ENCODE measurements at regions not wholly inside any gene's neighbourhood (a gene's known extent, or its start where the extent isn't known, plus 50 kb on each side); places are given as distances from the start of the nearest gene placed in this dataset.

DNA sequence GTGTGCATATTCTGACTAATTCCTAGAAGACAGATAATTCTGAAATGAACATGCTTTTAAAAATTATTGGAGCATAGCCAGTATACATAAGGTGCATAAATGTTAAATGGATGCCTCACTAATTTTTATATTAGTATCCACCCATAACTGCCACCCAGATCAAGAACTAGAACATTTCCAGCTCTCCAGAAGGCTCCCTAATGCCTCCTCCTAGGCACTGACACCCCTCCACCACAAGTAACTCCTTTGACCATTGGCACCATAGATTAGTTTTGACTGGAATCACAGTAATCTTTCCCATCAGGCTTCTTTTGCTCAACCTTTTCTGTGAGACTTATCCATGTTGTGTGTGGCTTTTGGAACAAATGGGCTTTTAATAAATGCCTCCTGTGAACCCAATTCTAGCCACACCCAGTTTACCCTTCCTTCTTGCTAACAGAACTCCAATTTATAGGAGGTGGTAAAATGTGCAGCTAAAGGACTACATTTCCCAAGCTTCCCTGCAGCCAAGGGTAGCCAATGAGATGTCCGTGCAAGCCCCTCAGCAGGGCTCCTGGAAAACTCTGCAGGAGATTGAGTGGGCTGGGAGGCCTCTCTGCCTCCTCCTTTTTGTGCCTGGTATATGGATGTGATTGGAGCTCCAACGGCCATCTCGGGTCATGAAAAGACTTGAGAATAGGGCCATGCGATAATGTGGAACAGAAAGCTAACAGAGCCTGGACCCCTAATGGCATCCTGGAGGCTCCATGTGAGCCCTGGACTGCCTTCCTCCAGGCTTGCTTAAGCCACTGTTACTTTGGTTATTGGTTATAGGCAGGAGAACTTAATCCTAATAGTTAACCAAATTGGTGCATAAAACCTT is 322.6 kb upstream of the TLE3 start:
- Mint-ChIP-seq H3K27ac (no peak overlapping the region), H3K36me3 (ENCODE audit: low read depth) (peaks cover 11% of the 10 kb centered on the region), H3K9me3 (peaks cover 10% of the 10 kb centered on the region), H3K4me3 (no peak overlapping the region), H3K4me1 (ENCODE audit: low read depth) (peaks cover 10% of the 10 kb centered on the region), H3K27me3 (ENCODE audit: low read depth) (peaks cover 54% of the 10 kb centered on the region)

GRCh38 chr15:70418943-70419342 is 321.2 kb upstream of the TLE3 start:
- H3K27ac Mint-ChIP-seq, result no peak overlapping the region
- peaks cover 2% of the 10 kb centered on the region for H3K36me3 Mint-ChIP-seq (ENCODE audit: low read depth)
- H3K27me3 Mint-ChIP-seq (ENCODE audit: low read depth), result peaks cover 54% of the 10 kb centered on the region
- H3K4me1 Mint-ChIP-seq (ENCODE audit: low read depth), result no peaks in the 10 kb centered on the region
- no peak overlapping the region for H3K4me3 Mint-ChIP-seq
- peaks cover 2% of the 10 kb centered on the region for H3K9me3 Mint-ChIP-seq

DNA sequence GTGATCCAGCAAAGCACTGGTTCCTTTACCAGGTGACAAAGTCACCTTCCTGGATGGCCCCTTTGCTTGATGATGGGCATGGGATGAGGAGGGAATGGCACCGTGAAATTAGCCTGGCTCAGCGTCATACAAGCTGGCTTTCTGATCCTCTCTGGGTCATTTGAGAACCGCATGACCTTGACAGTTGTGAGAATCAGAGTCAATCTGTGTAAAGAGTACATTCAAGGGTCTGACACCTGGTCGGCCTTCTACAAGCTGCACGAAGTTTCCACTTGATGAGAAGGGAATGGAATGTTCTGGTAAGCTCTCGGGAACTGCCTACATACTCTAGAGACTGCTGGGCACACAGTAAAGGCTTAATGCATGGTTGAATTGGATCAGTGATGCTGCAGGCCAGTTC is 319.8 kb upstream of the TLE3 start:
- Mint-ChIP-seq H3K9me3 (no peaks in the 10 kb centered on the region), H3K27me3 (ENCODE audit: low read depth) (peaks cover 57% of the 10 kb centered on the region), H3K4me3 (no peak overlapping the region), H3K27ac (no peak overlapping the region), H3K36me3 (ENCODE audit: low read depth) (no peaks in the 10 kb centered on the region), H3K4me1 (ENCODE audit: low read depth) (no peaks in the 10 kb centered on the region)

DNA sequence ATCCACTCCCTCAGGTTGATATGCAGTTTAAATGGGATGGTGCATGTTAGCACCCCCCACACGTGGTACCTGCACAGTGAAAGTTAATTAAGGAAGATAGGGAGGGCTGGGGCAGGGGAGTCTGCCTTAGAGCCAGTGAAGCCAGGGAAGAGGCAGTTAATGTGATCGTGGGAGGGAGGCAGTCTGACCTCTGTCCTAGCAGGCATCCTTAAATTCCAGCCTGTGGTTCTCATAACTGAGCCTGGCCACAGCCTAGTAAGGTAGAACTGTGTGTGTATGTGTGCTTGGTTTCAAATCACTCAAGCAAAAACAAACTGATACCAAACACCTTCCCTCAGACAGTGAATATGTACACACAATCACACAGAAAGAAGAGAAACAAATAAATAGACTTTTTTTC is 319.1 kb upstream of the TLE3 start:
- Mint-ChIP-seq H3K4me1 (ENCODE audit: low read depth) (no peaks in the 10 kb centered on the region), H3K36me3 (ENCODE audit: low read depth) (no peaks in the 10 kb centered on the region)

GRCh38 chr15:70415398-70415797 is 317.7 kb upstream of the TLE3 start:
- Mint-ChIP-seq H3K27ac (no peak overlapping the region), H3K27me3 (ENCODE audit: low read depth) (peaks cover 41% of the 10 kb centered on the region)

More for the DNA sequence above, 319.1 kb upstream of the TLE3 start:
- H3K27ac Mint-ChIP-seq, result no peak overlapping the region
- peaks cover 51% of the 10 kb centered on the region for H3K27me3 Mint-ChIP-seq (ENCODE audit: low read depth)
- no peaks in the 10 kb centered on the region for H3K9me3 Mint-ChIP-seq
- no peak overlapping the region for H3K4me3 Mint-ChIP-seq

DNA sequence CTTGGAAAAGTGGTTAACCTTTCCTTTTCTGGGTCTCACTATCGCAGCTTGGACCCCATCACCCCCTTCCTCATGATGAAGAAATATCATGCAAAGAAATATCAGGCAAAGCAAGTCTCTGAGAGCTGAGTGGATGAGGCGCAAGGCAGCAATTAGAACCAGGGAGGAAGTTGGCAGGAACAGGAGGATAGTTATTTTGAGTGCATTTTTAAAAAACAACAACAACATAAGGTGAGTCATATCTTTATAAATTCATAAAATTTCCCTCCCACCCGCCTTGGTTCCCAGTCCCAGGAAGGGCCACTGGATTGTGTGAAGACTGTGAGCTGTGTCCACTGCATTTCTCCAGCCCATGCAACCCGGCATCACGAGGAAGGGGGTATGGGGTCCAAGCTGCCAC is 316.9 kb upstream of the TLE3 start:
- Mint-ChIP-seq H3K4me3 (no peak overlapping the region), H3K27ac (no peak overlapping the region), H3K9me3 (no peaks in the 10 kb centered on the region), H3K27me3 (ENCODE audit: low read depth) (peaks cover 33% of the 10 kb centered on the region), H3K36me3 (ENCODE audit: low read depth) (no peaks in the 10 kb centered on the region), H3K4me1 (ENCODE audit: low read depth) (peaks cover 2% of the 10 kb centered on the region)

More at GRCh38 chr15:70415398-70415797, 317.7 kb upstream of the TLE3 start:
- no peak overlapping the region for H3K4me3 Mint-ChIP-seq
- H3K9me3 Mint-ChIP-seq, result no peaks in the 10 kb centered on the region
- H3K36me3 Mint-ChIP-seq (ENCODE audit: low read depth), result no peaks in the 10 kb centered on the region
- H3K4me1 Mint-ChIP-seq (ENCODE audit: low read depth), result peaks cover 2% of the 10 kb centered on the region

DNA sequence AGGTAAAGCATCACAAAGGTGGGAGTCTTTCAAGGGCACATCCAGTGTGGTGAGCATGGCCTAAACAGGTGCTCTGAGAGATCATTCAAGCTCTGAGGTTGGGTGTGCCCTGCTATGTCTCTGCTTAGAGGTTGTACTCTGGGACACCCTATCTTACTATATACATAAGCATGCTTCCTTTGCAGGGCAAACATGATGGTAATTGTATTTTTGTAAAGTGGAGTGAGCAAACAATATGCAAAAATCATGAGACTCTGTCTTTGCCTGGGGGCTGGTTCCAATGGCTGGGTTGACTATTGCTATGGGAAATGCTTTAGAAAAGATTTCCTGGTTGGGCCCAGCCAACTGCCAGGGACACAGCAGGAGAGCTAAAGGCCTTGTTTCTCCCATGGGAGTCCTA is 315.1 kb upstream of the TLE3 start:
- peaks cover 5% of the 10 kb centered on the region for H3K9me3 Mint-ChIP-seq
- H3K4me1 Mint-ChIP-seq (ENCODE audit: low read depth), result peaks cover 2% of the 10 kb centered on the region
- no peaks in the 10 kb centered on the region for H3K36me3 Mint-ChIP-seq (ENCODE audit: low read depth)
- H3K27ac Mint-ChIP-seq, result no peak overlapping the region
- H3K27me3 Mint-ChIP-seq (ENCODE audit: low read depth), result peaks cover 32% of the 10 kb centered on the region
- H3K4me3 Mint-ChIP-seq, result no peak overlapping the region

GRCh38 chr15:70411143-70411863 is 313.6 kb upstream of the TLE3 start:
- Mint-ChIP-seq H3K36me3 (ENCODE audit: low read depth) (no peaks in the 10 kb centered on the region), H3K4me1 (ENCODE audit: low read depth) (peaks cover 2% of the 10 kb centered on the region), H3K4me3 (no peak overlapping the region), H3K27me3 (ENCODE audit: low read depth) (peaks cover 37% of the 10 kb centered on the region), H3K27ac (no peak overlapping the region), H3K9me3 (peaks cover 9% of the 10 kb centered on the region)

DNA sequence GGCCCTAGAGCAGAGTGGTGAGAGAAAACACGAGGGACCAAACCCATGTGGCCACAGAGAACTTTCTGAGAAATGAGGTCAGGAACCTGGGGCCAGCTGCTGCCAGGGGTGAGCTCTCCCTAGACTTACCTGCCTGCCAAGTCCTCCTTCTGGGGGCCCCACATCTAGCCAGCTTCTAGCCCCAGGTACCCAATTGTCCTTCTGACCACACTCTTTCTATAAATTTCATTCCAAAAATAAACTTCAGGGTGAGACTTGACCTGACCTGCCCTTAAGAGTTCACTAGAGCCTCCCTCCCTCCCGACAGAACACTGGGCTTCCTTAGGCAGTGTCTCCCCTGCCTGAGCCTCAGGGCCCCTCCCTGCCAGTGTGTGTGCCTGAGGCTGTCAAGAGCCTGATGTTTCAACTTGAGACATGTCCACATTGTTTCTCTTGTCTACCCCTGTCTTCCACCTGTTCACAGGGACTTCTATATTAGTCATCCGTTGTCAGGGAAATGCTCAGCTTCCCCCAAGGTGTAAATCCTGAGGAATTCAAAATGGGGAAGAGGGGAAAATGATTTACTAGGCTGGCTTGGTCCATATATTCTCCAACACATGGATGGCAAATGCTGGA is 312.8 kb upstream of the TLE3 start:
- no peak overlapping the region for H3K4me3 Mint-ChIP-seq
- H3K4me1 Mint-ChIP-seq (ENCODE audit: low read depth), result peaks cover 2% of the 10 kb centered on the region
- peaks cover 9% of the 10 kb centered on the region for H3K9me3 Mint-ChIP-seq
- H3K27ac Mint-ChIP-seq, result no peak overlapping the region
- peaks cover 31% of the 10 kb centered on the region for H3K27me3 Mint-ChIP-seq (ENCODE audit: low read depth)
- no peaks in the 10 kb centered on the region for H3K36me3 Mint-ChIP-seq (ENCODE audit: low read depth)

- Mint-ChIP-seq H3K27ac (no peak overlapping the region), H3K36me3 (ENCODE audit: low read depth) (no peaks in the 10 kb centered on the region), H3K4me1 (ENCODE audit: low read depth) (peaks cover 2% of the 10 kb centered on the region), H3K4me3 (no peak overlapping the region), H3K27me3 (ENCODE audit: low read depth) (peaks cover 37% of the 10 kb centered on the region), H3K9me3 (peaks cover 9% of the 10 kb centered on the region)
Observed at GRCh38 chr15:70409388-70409787, 311.7 kb upstream of the TLE3 start.

- no peaks in the 10 kb centered on the region for H3K36me3 Mint-ChIP-seq (ENCODE audit: low read depth)
- H3K27me3 Mint-ChIP-seq (ENCODE audit: low read depth), result peaks cover 42% of the 10 kb centered on the region
- H3K27ac Mint-ChIP-seq, result no peak overlapping the region
- H3K4me3 Mint-ChIP-seq, result no peak overlapping the region
- peaks cover 2% of the 10 kb centered on the region for H3K4me1 Mint-ChIP-seq (ENCODE audit: low read depth)
- H3K9me3 Mint-ChIP-seq, result peaks cover 9% of the 10 kb centered on the region
Observed at GRCh38 chr15:70407955-70408354, 310.2 kb upstream of the TLE3 start.

DNA sequence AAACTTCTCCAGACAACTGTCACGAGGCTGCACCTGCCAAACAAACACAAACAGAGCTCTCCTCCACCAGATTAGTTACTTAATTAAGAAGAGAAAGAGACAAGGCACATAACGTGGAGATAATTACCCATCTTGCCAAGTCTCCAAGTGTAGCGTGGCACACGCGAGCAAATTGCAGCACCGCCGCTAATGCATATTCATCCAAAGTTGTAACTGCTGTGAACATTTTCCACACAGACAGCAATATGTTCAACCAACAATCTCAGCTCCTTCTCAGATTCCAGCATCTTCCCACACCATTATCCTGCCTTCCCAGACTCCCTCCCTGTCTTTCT is 309.6 kb upstream of the TLE3 start:
- H3K36me3 Mint-ChIP-seq (ENCODE audit: low read depth), result no peaks in the 10 kb centered on the region
- peaks cover 47% of the 10 kb centered on the region for H3K27me3 Mint-ChIP-seq (ENCODE audit: low read depth)
- peaks cover 9% of the 10 kb centered on the region for H3K9me3 Mint-ChIP-seq
- H3K4me3 Mint-ChIP-seq, result no peak overlapping the region
- no peak overlapping the region for H3K27ac Mint-ChIP-seq
- H3K4me1 Mint-ChIP-seq (ENCODE audit: low read depth), result peaks cover 2% of the 10 kb centered on the region

GRCh38 chr15:70406617-70407335 is 309.1 kb upstream of the TLE3 start:
- no peaks in the 10 kb centered on the region for H3K36me3 Mint-ChIP-seq (ENCODE audit: low read depth)
- no peak overlapping the region for H3K27ac Mint-ChIP-seq
- H3K4me1 Mint-ChIP-seq (ENCODE audit: low read depth), result peaks cover 2% of the 10 kb centered on the region
- H3K9me3 Mint-ChIP-seq, result peaks cover 9% of the 10 kb centered on the region
- H3K27me3 Mint-ChIP-seq (ENCODE audit: low read depth), result peaks cover 51% of the 10 kb centered on the region
- H3K4me3 Mint-ChIP-seq, result no peak overlapping the region

- no peaks in the 10 kb centered on the region for H3K4me1 Mint-ChIP-seq (ENCODE audit: low read depth)
- H3K4me3 Mint-ChIP-seq, result no peak overlapping the region
- H3K9me3 Mint-ChIP-seq, result no peaks in the 10 kb centered on the region
- H3K27me3 Mint-ChIP-seq (ENCODE audit: low read depth), result peaks cover 48% of the 10 kb centered on the region
- no peak overlapping the region for H3K27ac Mint-ChIP-seq
- no peaks in the 10 kb centered on the region for H3K36me3 Mint-ChIP-seq (ENCODE audit: low read depth)
Observed at GRCh38 chr15:70401709-70402108, 304.0 kb upstream of the TLE3 start.
